K562 (cell line): ENCODE measurements at regions not wholly inside any gene's neighbourhood (a gene's known extent, or its start where the extent isn't known, plus 50 kb on each side); places are given as distances from the start of the nearest gene placed in this dataset.

Source experiments
- ATF7 ChIP-seq: fragments of 450-650 bp; IDR thresholded peaks from 2 replicates; pipeline ENCODE4 v1.7.1; 2014; ENCODE audit warnings: mild to moderate bottlenecking, moderate library complexity
- BDP1 ChIP-seq: IDR thresholded peaks from 3 replicates; pipeline ENCODE4 v1.6.1; 2011; ENCODE audit not compliant: insufficient read length, insufficient read depth
- DDX20 ChIP-seq: fragments of 450-650 bp; IDR thresholded peaks from 2 replicates; pipeline ENCODE4 v1.6.1; 2016; ENCODE audit warnings: missing genetic modification characterization, low read depth, mild to moderate bottlenecking, missing compliant biosample characterization, moderate library complexity
- ELK1 ChIP-seq: sonication (generic); formaldehyde crosslinking; IDR thresholded peaks from 2 replicates; pipeline ENCODE4 v1.8.1; 2022; ENCODE audit warnings: missing genetic modification reagents
- FOXJ3 ChIP-seq: sonication (generic); formaldehyde crosslinking; IDR thresholded peaks from 2 replicates; pipeline ENCODE4 v1.4.0; 2020; ENCODE audit warnings: mild to moderate bottlenecking, missing genetic modification reagents
- MTF1 ChIP-seq: fragments of 250-450 bp; sonication (Bioruptor Pico); IDR thresholded peaks from 2 replicates; pipeline ENCODE4 v1.9.0; 2021; ENCODE audit warnings: moderate library complexity, mild to moderate bottlenecking, inconsistent platforms, borderline replicate concordance
- POLR2A ChIP-seq: fragments of 450-650 bp; conservative IDR thresholded peaks from 2 replicates; pipeline ENCODE4 v1.6.1; 2016
- RFX5 ChIP-seq: IDR thresholded peaks from 2 replicates; pipeline ENCODE4 v1.6.1; 2011; ENCODE audit warnings: low read depth, mild to moderate bottlenecking, improper control_type of control experiment, low read length
- SRSF9 ChIP-seq: fragments of 200-400 bp; formaldehyde crosslinking; IDR thresholded peaks from 2 replicates; pipeline ENCODE4 v1.6.1; 2017; ENCODE audit warnings: low read depth, low read length, borderline replicate concordance
- TCF7 ChIP-seq: sonication (generic); IDR thresholded peaks from 2 replicates; pipeline ENCODE4 v1.6.1; 2016; ENCODE audit warnings: antibody characterized with exemption, borderline replicate concordance
- ZNF224 ChIP-seq: sonication (generic); formaldehyde crosslinking; IDR thresholded peaks from 2 replicates; pipeline ENCODE4 v1.8.0; 2022; ENCODE audit warnings: mild to moderate bottlenecking, missing genetic modification reagents
- ZNF282 ChIP-seq: sonication (generic); formaldehyde crosslinking; IDR thresholded peaks from 2 replicates; pipeline ENCODE4 v1.8.1; 2023; ENCODE audit warnings: missing genetic modification reagents
- TF ChIP-seq, protein P1 (sequence below), 2 experiments: fragments of 450-650 bp; formaldehyde crosslinking in 1 of 2; IDR thresholded peaks; 2 replicates each; pipeline versions ENCODE4 v1.4.0 to v1.6.1; 2014 to 2020; ENCODE audit warnings: mild to moderate bottlenecking in 2 of 2, borderline replicate concordance in 1 of 2, low read depth in 1 of 2

GRCh38 chr16:76007645-76008044, 269.6 kb upstream of the CNTNAP4 start:
- TF ChIP-seq ZNF224 (CRISPR knock-in tag) (no peak), MTF1 (CRISPR knock-in tag) (no peak), BDP1 (no peak), SRSF9 (no peak), TCF7 (no peak), ELK1 (no peak), POLR2A (no peak), ATF7 (no peak), FOXJ3 (no peak), RFX5 (no peak), DDX20 (tag) (no peak), ZNF282 (no peak)
- TF ChIP-seq, protein P1, sequence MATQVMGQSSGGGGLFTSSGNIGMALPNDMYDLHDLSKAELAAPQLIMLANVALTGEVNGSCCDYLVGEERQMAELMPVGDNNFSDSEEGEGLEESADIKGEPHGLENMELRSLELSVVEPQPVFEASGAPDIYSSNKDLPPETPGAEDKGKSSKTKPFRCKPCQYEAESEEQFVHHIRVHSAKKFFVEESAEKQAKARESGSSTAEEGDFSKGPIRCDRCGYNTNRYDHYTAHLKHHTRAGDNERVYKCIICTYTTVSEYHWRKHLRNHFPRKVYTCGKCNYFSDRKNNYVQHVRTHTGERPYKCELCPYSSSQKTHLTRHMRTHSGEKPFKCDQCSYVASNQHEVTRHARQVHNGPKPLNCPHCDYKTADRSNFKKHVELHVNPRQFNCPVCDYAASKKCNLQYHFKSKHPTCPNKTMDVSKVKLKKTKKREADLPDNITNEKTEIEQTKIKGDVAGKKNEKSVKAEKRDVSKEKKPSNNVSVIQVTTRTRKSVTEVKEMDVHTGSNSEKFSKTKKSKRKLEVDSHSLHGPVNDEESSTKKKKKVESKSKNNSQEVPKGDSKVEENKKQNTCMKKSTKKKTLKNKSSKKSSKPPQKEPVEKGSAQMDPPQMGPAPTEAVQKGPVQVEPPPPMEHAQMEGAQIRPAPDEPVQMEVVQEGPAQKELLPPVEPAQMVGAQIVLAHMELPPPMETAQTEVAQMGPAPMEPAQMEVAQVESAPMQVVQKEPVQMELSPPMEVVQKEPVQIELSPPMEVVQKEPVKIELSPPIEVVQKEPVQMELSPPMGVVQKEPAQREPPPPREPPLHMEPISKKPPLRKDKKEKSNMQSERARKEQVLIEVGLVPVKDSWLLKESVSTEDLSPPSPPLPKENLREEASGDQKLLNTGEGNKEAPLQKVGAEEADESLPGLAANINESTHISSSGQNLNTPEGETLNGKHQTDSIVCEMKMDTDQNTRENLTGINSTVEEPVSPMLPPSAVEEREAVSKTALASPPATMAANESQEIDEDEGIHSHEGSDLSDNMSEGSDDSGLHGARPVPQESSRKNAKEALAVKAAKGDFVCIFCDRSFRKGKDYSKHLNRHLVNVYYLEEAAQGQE (IDR thresholded peaks at IDR 0.05; ENCODE audit: borderline replicate concordance), result no peak
- TF ChIP-seq, protein P1 (CRISPR knock-in tag; IDR thresholded peaks at IDR 0.05; ENCODE audit: low read depth), result no peak
